ENCODE measurements at regions not wholly inside any gene's neighbourhood (a gene's known extent, or its start where the extent isn't known, plus 50 kb on each side); places are given as distances from the start of the nearest gene placed in this dataset.

- intact Hi-C loops (cut with DNase I; ENCODE audit: low total_unique reads) = no loop called here
- DNase-seq = no peak
- WGBS, 5 donors = 33 to 67% (median 45%) methylated on average over 1 of the region's 1 CpG
- Histone ChIP-seq H3K36me3 (no peaks in the 10 kb centered on the region), H3K4me1 (no peaks in the 10 kb centered on the region), H3K27me3 (replicated peaks in 1 of 7) (peaks cover 0 to 5% (median 0%) of the 10 kb centered on the region in 7 donors), H3K27ac (no peak overlapping the region), H3K4me3 (no peak overlapping the region), H3K9me3 (peaks cover 0 to 19% (median 9%) of the 10 kb centered on the region in 8 donors)
- TF ChIP-seq CTCF (IDR thresholded peaks at IDR 0.05 in 8 of 11, conservative IDR thresholded peaks at IDR 0.05 in 3 of 11) = no peak
Observed at GRCh38 chr12:54759751-54760150, 94.6 kb upstream of the MUCL1 start.

- 82 to 96% (median 89%) methylated on average over 1 of the region's 1 CpG for WGBS, 5 donors
- Histone ChIP-seq H3K27ac (no peak overlapping the region), H3K27me3 (replicated peaks in 1 of 7) (no peaks in the 10 kb centered on the region), H3K4me3 (no peak overlapping the region), H3K4me1 (peaks cover 0 to 15% (median 5%) of the 10 kb centered on the region in 6 donors), H3K9me3 (peaks cover 0 to 6% (median 0%) of the 10 kb centered on the region in 8 donors), H3K36me3 (no peaks in the 10 kb centered on the region)
- TF ChIP-seq POLR2AphosphoS5 (IDR thresholded peaks at IDR 0.05) = no peak
- intact Hi-C loops (cut with DNase I; ENCODE audit: low total_unique reads) = loop anchor here (5.0 kb wide), 1 partner anchor 206 kb away; no protein-coding TSS in a partner anchor
- DNase-seq = no peak
Observed at GRCh38 chr12:54751493-54751892, 102.8 kb upstream of the MUCL1 start.

GRCh38 chr12:54749191-54749818, 101.1 kb upstream of the DCD start:
- Histone ChIP-seq H3K27ac (no peak overlapping the region), H3K27me3 (replicated peaks in 1 of 7) (no peaks in the 10 kb centered on the region), H3K4me1 (peaks cover 0 to 15% (median 5%) of the 10 kb centered on the region in 6 donors), H3K4me3 (no peak overlapping the region), H3K36me3 (no peaks in the 10 kb centered on the region), H3K9me3 (peaks cover 0 to under 1% (median 0%) of the 10 kb centered on the region in 8 donors)
- TF ChIP-seq CTCF (IDR thresholded peaks at IDR 0.05 in 8 of 11, conservative IDR thresholded peaks at IDR 0.05 in 3 of 11) (peak; percentile 53 to 84 (median 74)), POLR2A (IDR thresholded peaks at IDR 0.05) (no peak)
- DNase-seq = no peak
- intact Hi-C loops (cut with DNase I; ENCODE audit: low total_unique reads) = no loop called here
- WGBS, 5 donors = 20 to 24% (median 22%) methylated on average over 5 of the region's 5 CpGs

- H3K36me3 ChIP-seq = no peaks in the 10 kb centered on the region
- no peaks in the 10 kb centered on the region for H3K27me3 ChIP-seq (replicated peaks in 1 of 7)
- no peak for DNase-seq
- no peak overlapping the region for H3K4me3 ChIP-seq
- no peaks in the 10 kb centered on the region for H3K9me3 ChIP-seq
- peaks cover 0 to 8% (median 3%) of the 10 kb centered on the region in 6 donors for H3K4me1 ChIP-seq
- no peak overlapping the region for H3K27ac ChIP-seq
- intact Hi-C loops (cut with DNase I; ENCODE audit: low total_unique reads) = no loop called here
- WGBS, 5 donors = 33 to 82% (median 53%) methylated on average over 2 of the region's 2 CpGs
- no peak for TF ChIP-seq CTCF (IDR thresholded peaks at IDR 0.05 in 8 of 11, conservative IDR thresholded peaks at IDR 0.05 in 3 of 11)
- TF ChIP-seq POLR2A (IDR thresholded peaks at IDR 0.05) = no peak
- TF ChIP-seq POLR2AphosphoS5 (IDR thresholded peaks at IDR 0.05) = no peak
Observed at GRCh38 chr12:54744590-54744989, 96.4 kb upstream of the DCD start.

All from spleen (tissue), 11 donors.